HCT116 (cell line): ENCODE measurements at regions not wholly inside any gene's neighbourhood (a gene's known extent, or its start where the extent isn't known, plus 50 kb on each side); places are given as distances from the start of the nearest gene placed in this dataset.

ENCODE experiments used
- ATAC-seq: fragments of 200-7000 bp; cut with Tn5 transposase; 2 replicates; pipeline ENCODE4 v1.9.1; 2020; ENCODE audit warnings: mild to moderate bottlenecking, moderate library complexity
- BruUV-seq: library from RNA; stranded (reverse); fragments of 400-500 nt; replicated peaks from 2 replicates; lab custom pipeline; 2021; lab: Mats Ljungman, UMichigan
- CTCF ChIA-PET: fragments of 300-600 bp; sonication (Branson Sonifier 250); formaldehyde crosslinking; loops from one replicate; lab custom pipeline; 2021; ENCODE audit warnings: antibody characterized with exemption; lab: Charles Lee
- POLR2A ChIA-PET: fragments of 300-600, 350-600 bp; sonication (Branson Sonifier 250); formaldehyde crosslinking; loops from one replicate; lab custom pipeline; 2021; ENCODE audit warnings: antibody characterized with exemption; lab: Charles Lee
- RAD21 ChIA-PET, 2 experiments: fragments of 300-600 bp; sonication (Branson Sonifier 250); formaldehyde crosslinking; loops; one replicate each; lab custom pipeline; 2023; ENCODE audit warnings: low total read pairs in 2 of 2; ENCODE audit not compliant: uncharacterized antibody in 2 of 2, unreplicated experiment in 2 of 2, low non-redundant PET in 1 of 2; lab: Charles Lee
- DNase-seq: peaks from one replicate; pipeline ENCODE4 v3.0.0-alpha.2; 2010; ENCODE audit warnings: low read depth, low spot score
- H2AFZ ChIP-seq: fragments of 200-600 bp; shearing (Covaris generic), sonication (generic); 2 replicates; pipeline ENCODE4 v1.6.1; 2017; ENCODE audit warnings: low read depth, mixed run types, mixed read lengths, antibody characterized with exemption, low read length; ENCODE audit not compliant: poor library complexity, severe bottlenecking
- H3K27ac ChIP-seq: 2 replicates; pipeline ENCODE4 v1.5.1; 2012; ENCODE audit warnings: low read depth, low read length
- H3K27me3 ChIP-seq: fragments of 200-600 bp; sonication (generic); 2 replicates; pipeline ENCODE4 v1.6.1; 2016; ENCODE audit warnings: mixed run types, low read length, mixed read lengths; ENCODE audit not compliant: insufficient read depth
- H3K36me3 ChIP-seq, 2 experiments: fragments of 200-500 bp in 1 of 2; fragments of 200-600 bp in 1 of 2; sonication (Bioruptor generic) in 1 of 2; sonication (generic) in 1 of 2; 2 replicates each; pipeline versions ENCODE4 v1.5.1 to v1.6.1; 2014 to 2016; ENCODE audit warnings: low read length in 2 of 2, inconsistent platforms in 1 of 2, mixed read lengths in 1 of 2, mixed run types in 1 of 2; ENCODE audit not compliant: insufficient read depth in 2 of 2, control insufficient read depth in 1 of 2
- H3K4me1 ChIP-seq, 2 experiments: fragments of 200-600 bp in 1 of 2; sonication (generic) in 1 of 2; 2 replicates each; pipeline versions ENCODE4 v1.5.1 to v1.6.1; 2012 to 2017; ENCODE audit warnings: low read length in 2 of 2, inconsistent platforms in 1 of 2, mild to moderate bottlenecking in 1 of 2, mixed read lengths in 1 of 2, mixed run types in 1 of 2, moderate library complexity in 1 of 2; ENCODE audit not compliant: insufficient read depth in 2 of 2, control insufficient read depth in 1 of 2
- H3K4me2 ChIP-seq: fragments of 200-600 bp; sonication (generic); 2 replicates; pipeline ENCODE4 v1.6.1; 2017; ENCODE audit warnings: mixed run types, low read length, mixed read lengths
- H3K4me3 ChIP-seq, 2 experiments: fragments of 200-600 bp in 1 of 2; sonication (generic) in 1 of 2; replicated peaks in 1 of 2; 2 replicates each; pipeline ENCODE4 v1.5.1; 2011 to 2016; ENCODE audit warnings: low read length in 2 of 2, control low read depth in 1 of 2, low read depth in 1 of 2, mild to moderate bottlenecking in 1 of 2, mixed read lengths in 1 of 2, mixed run types in 1 of 2
- H3K79me2 ChIP-seq: fragments of 200-600 bp; sonication (generic); 2 replicates; pipeline ENCODE4 v1.6.1; 2017; ENCODE audit warnings: mild to moderate bottlenecking, mixed run types, low read length, moderate library complexity, mixed read lengths; ENCODE audit not compliant: insufficient read depth
- H3K9ac ChIP-seq: fragments of 200-600 bp; sonication (generic); 2 replicates; pipeline ENCODE4 v1.6.1; 2016; ENCODE audit warnings: low read length, mixed read lengths
- H3K9me2 ChIP-seq: fragments of 200-600 bp; sonication (generic), shearing (Covaris generic); 2 replicates; pipeline ENCODE4 v1.6.1; 2017; ENCODE audit warnings: mixed run types, mild to moderate bottlenecking, moderate library complexity; ENCODE audit not compliant: insufficient read depth
- H3K9me3 ChIP-seq, 2 experiments: fragments of 200-500 bp in 1 of 2; fragments of 200-600 bp in 1 of 2; sonication (Bioruptor generic) in 1 of 2; sonication (generic) in 1 of 2; 2 replicates each; pipeline ENCODE4 v1.6.1; 2014 to 2017; ENCODE audit warnings: low read length in 2 of 2, mixed read lengths in 2 of 2, inconsistent platforms in 1 of 2, low read depth in 1 of 2, mild to moderate bottlenecking in 1 of 2, mixed run types in 1 of 2, moderate library complexity in 1 of 2; ENCODE audit not compliant: control insufficient read depth in 1 of 2, insufficient read depth in 1 of 2
- H4K20me1 ChIP-seq: fragments of 200-600 bp; sonication (generic), shearing (Covaris generic); 2 replicates; pipeline ENCODE4 v1.6.1; 2017; ENCODE audit warnings: mixed run types, mild to moderate bottlenecking, moderate library complexity; ENCODE audit not compliant: insufficient read depth
- CBX3 ChIP-seq: IDR thresholded peaks from 2 replicates; pipeline ENCODE4 v1.6.1; 2012; ENCODE audit warnings: low read depth
- CTCF ChIP-seq, 3 experiments: fragments of 200-600 bp in 1 of 3; sonication (generic) in 1 of 3; IDR thresholded peaks in 2 of 3; conservative IDR thresholded peaks in 1 of 3; 2 replicates each; pipeline ENCODE4 v1.5.1; 2012 to 2017; ENCODE audit warnings: low read depth in 2 of 3, low read length in 2 of 3, antibody characterized with exemption in 1 of 3, borderline replicate concordance in 1 of 3, control low read depth in 1 of 3, mild to moderate bottlenecking in 1 of 3, mixed read lengths in 1 of 3, mixed run types in 1 of 3, moderate library complexity in 1 of 3; ENCODE audit not compliant: insufficient read depth in 1 of 3
- ELF1 ChIP-seq: IDR thresholded peaks from 2 replicates; pipeline ENCODE4 v1.6.1; 2012; ENCODE audit warnings: low read depth, borderline replicate concordance
- JUND ChIP-seq: IDR thresholded peaks from 2 replicates; pipeline ENCODE4 v1.6.1; 2012
- MAX ChIP-seq: IDR thresholded peaks from 2 replicates; pipeline ENCODE4 v1.6.1; 2012
- REST ChIP-seq: IDR thresholded peaks from 2 replicates; pipeline ENCODE4 v1.6.1; 2012; ENCODE audit warnings: low read depth
- YY1 ChIP-seq: IDR thresholded peaks from 2 replicates; pipeline ENCODE4 v1.6.1; 2011; ENCODE audit warnings: low read length, low read depth, moderate library complexity, mild to moderate bottlenecking; ENCODE audit not compliant: insufficient replicate concordance; ENCODE audit errors: extremely low read depth
- ZBTB33 ChIP-seq: IDR thresholded peaks from 2 replicates; pipeline ENCODE4 v1.6.1; 2011; ENCODE audit warnings: mild to moderate bottlenecking, low read length, moderate library complexity; ENCODE audit not compliant: insufficient replicate concordance; ENCODE audit errors: extremely low read depth
- ZNF274 ChIP-seq: fragments of 200-500 bp; sonication (Bioruptor generic); IDR thresholded peaks from 2 replicates; pipeline ENCODE4 v1.6.1; 2014; ENCODE audit warnings: mild to moderate bottlenecking, low read depth, low read length, inconsistent platforms
- intact Hi-C: fragments of 100-400 bp; cut with micrococcal nuclease; formaldehyde crosslinking; loops from 2 replicates; pipeline ENCODE4 v1.10.0; 2022

- POLR2A ChIA-PET: no interaction called here
- H3K4me3 ChIP-seq: no peak overlapping the region
- H3K27me3 ChIP-seq: no peaks in the 10 kb centered on the region
- H3K9me3 ChIP-seq: no peaks in the 10 kb centered on the region
- no peaks in the 10 kb centered on the region for H3K4me1 ChIP-seq
- H2AFZ ChIP-seq: no peak overlapping the region
- no peak overlapping the region for H3K9ac ChIP-seq
- H3K4me2 ChIP-seq: no peak overlapping the region
- H3K27ac ChIP-seq: no peak overlapping the region
- no peaks in the 10 kb centered on the region for H3K79me2 ChIP-seq
- RAD21 ChIA-PET: no interaction called here
- CTCF ChIA-PET: no interaction called here
- no TSS peak for BruUV-seq
- no peaks in the 10 kb centered on the region for H3K9me2 ChIP-seq
- no peak for ATAC-seq
- H3K36me3 ChIP-seq: no peaks in the 10 kb centered on the region
- TF ChIP-seq CTCF (IDR thresholded peaks at IDR 0.05 in 2 of 3, conservative IDR thresholded peaks at IDR 0.05 in 1 of 3; ENCODE audit: borderline replicate concordance in 1 of 3, insufficient read depth in 1 of 3, low read depth in 2 of 3, low read length in 2 of 3): no peak
- no peak for TF ChIP-seq YY1
- no peak for TF ChIP-seq MAX
- no peak for TF ChIP-seq ZNF274
- TF ChIP-seq REST: no peak
- no peak for TF ChIP-seq ZBTB33
- no peak for TF ChIP-seq JUND
- no peak for TF ChIP-seq ELF1
- no peak for TF ChIP-seq CBX3
- no peaks in the 10 kb centered on the region for H4K20me1 ChIP-seq
- intact Hi-C loops: no loop called here
- DNase-seq: no peak
Observed at GRCh38 chr10:43006490-43006889, 70.4 kb upstream of the RET start.
